GM04503 (cell line): ENCODE measurements at regions not wholly inside any gene's neighbourhood (a gene's known extent, or its start where the extent isn't known, plus 50 kb on each side); places are given as distances from the start of the nearest gene placed in this dataset.
"Not testable (repeated sequence)": the region's sequence is repeated elsewhere in the genome, so short reads cannot be mapped to it uniquely, and the experiment has no call there.

Source experiments
- DNase-seq: peaks from one replicate; pipeline ENCODE4 v3.0.0-alpha.2; 2012; ENCODE audit warnings: low read depth

- DNase-seq, result no peak
Observed at GRCh38 chr13:76620036-76620435, 266.2 kb downstream of the KCTD12 start.

- DNase-seq, result no peak
Observed at GRCh38 chr13:76619631-76620030, 266.6 kb downstream of the KCTD12 start.

- DNase-seq, result no peak
Observed at GRCh38 chr13:76610819-76611415, 275.3 kb downstream of the KCTD12 start.

GRCh38 chr13:76609643-76610042 lies 276.6 kb downstream of the KCTD12 start:
- no peak for DNase-seq

GRCh38 chr13:76607866-76608265 lies 278.3 kb downstream of the KCTD12 start:
- DNase-seq, result no peak

- DNase-seq, result no peak
Observed at GRCh38 chr13:76600081-76600480, 286.1 kb downstream of the KCTD12 start.

- DNase-seq, result no peak
Observed at GRCh38 chr13:76597868-76598267, 288.3 kb downstream of the KCTD12 start.

- DNase-seq, result no peak
Observed at GRCh38 chr13:76596216-76596615, 290.0 kb downstream of the KCTD12 start.

- DNase-seq, result no peak
Observed at GRCh38 chr13:76594435-76594834, 291.8 kb downstream of the KCTD12 start.

- no peak for DNase-seq
Observed at GRCh38 chr13:76586842-76587241, 299.4 kb downstream of the KCTD12 start.

- no peak for DNase-seq
Observed at GRCh38 chr13:76579701-76580100, 306.5 kb downstream of the KCTD12 start.

- not testable (repeated sequence) for DNase-seq
Observed at GRCh38 chr13:76575634-76576033, 310.6 kb downstream of the KCTD12 start.

- no peak for DNase-seq
Observed at GRCh38 chr13:76570510-76570971, 315.7 kb downstream of the KCTD12 start.

GRCh38 chr13:76556627-76557026 lies 329.6 kb downstream of the KCTD12 start:
- no peak for DNase-seq

- DNase-seq, result no peak
Observed at GRCh38 chr13:76552807-76553206, 333.4 kb downstream of the KCTD12 start.

GRCh38 chr13:76552041-76552772 lies 334.0 kb downstream of the KCTD12 start:
- DNase-seq, result no peak

GRCh38 chr13:76542176-76542575 lies 344.0 kb downstream of the KCTD12 start:
- no peak for DNase-seq

- no peak for DNase-seq
Observed at GRCh38 chr13:76538004-76538403, 348.2 kb downstream of the KCTD12 start.

GRCh38 chr13:76533251-76533650 lies 353.0 kb downstream of the KCTD12 start:
- no peak for DNase-seq

- no peak for DNase-seq
Observed at GRCh38 chr13:76527041-76527440, 359.2 kb downstream of the KCTD12 start.

- DNase-seq, result no peak
Observed at GRCh38 chr13:76523740-76524340, 362.4 kb downstream of the KCTD12 start.

- DNase-seq, result no peak
Observed at GRCh38 chr13:76522083-76522755, 364.0 kb downstream of the KCTD12 start.

GRCh38 chr13:76519685-76520084 lies 366.5 kb downstream of the KCTD12 start:
- no peak for DNase-seq
